Sigmoid colon (tissue), 4 donors: ENCODE measurements at regions not wholly inside any gene's neighbourhood (a gene's known extent, or its start where the extent isn't known, plus 50 kb on each side); places are given as distances from the start of the nearest gene placed in this dataset.

Experiments used
- CTCF ChIP-seq, 4 experiments: fragments of 450-650 bp in 3 of 4; fragments of 200-600 bp in 1 of 4; IDR thresholded peaks; one replicate each; pipeline ENCODE4 v1.5.1; 2016 to 2019; ENCODE audit warnings: antibody characterized with exemption in 4 of 4, mild to moderate bottlenecking in 3 of 4, moderate library complexity in 2 of 4
- EP300 ChIP-seq, 4 donors: sonication (generic); formaldehyde crosslinking; IDR thresholded peaks; one replicate each; pipeline ENCODE4 v1.6.1; 2017; ENCODE audit warnings: antibody characterized with exemption in 4 of 4
- POLR2A ChIP-seq, 2 donors: fragments of 450-650 bp; IDR thresholded peaks; one replicate each; pipeline ENCODE4 v1.6.1; 2016; ENCODE audit warnings: antibody characterized with exemption in 2 of 2, mild to moderate bottlenecking in 2 of 2, moderate library complexity in 2 of 2
- POLR2AphosphoS5 ChIP-seq, 4 donors: sonication (generic); formaldehyde crosslinking; IDR thresholded peaks; one replicate each; pipeline ENCODE4 v1.6.1; 2017; ENCODE audit warnings: antibody characterized with exemption in 4 of 4

GRCh38 chr6:780706-781105, 87.8 kb upstream of the EXOC2 start:
- TF ChIP-seq CTCF (IDR thresholded peaks at IDR 0.05), result no peak
- no peak for TF ChIP-seq POLR2AphosphoS5 (IDR thresholded peaks at IDR 0.05)
- TF ChIP-seq EP300 (IDR thresholded peaks at IDR 0.05), result no peak
- no peak for TF ChIP-seq POLR2A (IDR thresholded peaks at IDR 0.05)
